HepG2 (cell line): ENCODE measurements at regions not wholly inside any gene's neighbourhood (a gene's known extent, or its start where the extent isn't known, plus 50 kb on each side); places are given as distances from the start of the nearest gene placed in this dataset.

Experiments
- ATAC-seq: fragments of 200-7000 bp; cut with Tn5 transposase; 3 replicates; pipeline ENCODE4 v1.9.1; 2020; ENCODE audit warnings: mild to moderate bottlenecking, moderate library complexity
- BruUV-seq: library from RNA; stranded (reverse); fragments of 400-500 nt; replicated peaks from 2 replicates; lab custom pipeline; 2021; lab: Mats Ljungman, UMichigan
- CTCF ChIA-PET: fragments of 300-600 bp; formaldehyde crosslinking; extraction: SDS; loops from one replicate; lab custom pipeline; 2021; ENCODE audit warnings: low total read pairs, inconsistent platforms, low intra/inter-chr PET ratio; lab: Yijun Ruan, JAX
- POLR2A ChIA-PET: fragments of 350-600 bp; sonication (Branson Sonifier 250); formaldehyde crosslinking; loops from one replicate; lab custom pipeline; 2020; ENCODE audit warnings: antibody characterized with exemption, inconsistent platforms; lab: Yijun Ruan, JAX
- DNase-seq: peaks from one replicate; pipeline ENCODE4 v3.0.0-alpha.2; 2015; ENCODE audit warnings: low spot score
- FAIRE-seq: peaks from 3 replicates; lab custom pipeline; 2011; peaks lifted over from hg19 to GRCh38; lab: Jason Lieb, UNC
- H2AFZ ChIP-seq: one replicate; pipeline ENCODE4 v1.6.1; 2011; ENCODE audit warnings: low read length, inconsistent platforms
- H3K27ac ChIP-seq: fragments of 300-600 bp; 3 replicates; pipeline ENCODE4 v1.8.0; 2011; ENCODE audit warnings: mixed run types, mild to moderate bottlenecking, mixed read lengths, low read length, inconsistent platforms; ENCODE audit not compliant: insufficient read depth; ENCODE audit errors: extremely low read length
- H3K27me3 ChIP-seq, 2 experiments: fragments of 200-600 bp in 1 of 2; 2 replicates in 1 of 2; 3 replicates in 1 of 2; pipeline versions ENCODE4 v1.6.0 to v1.8.0; 2011; ENCODE audit warnings: low read length in 2 of 2, mild to moderate bottlenecking in 2 of 2, moderate library complexity in 2 of 2, inconsistent platforms in 1 of 2; ENCODE audit not compliant: insufficient read depth in 2 of 2, control insufficient read depth in 1 of 2
- H3K36me3 ChIP-seq, 2 experiments: fragments of 200-600 bp in 1 of 2; replicated peaks in 1 of 2; 2 replicates in 1 of 2; 3 replicates in 1 of 2; pipeline versions ENCODE4 v1.5.1 to v1.8.0; 2011; ENCODE audit warnings: low read length in 2 of 2, inconsistent platforms in 1 of 2; ENCODE audit not compliant: insufficient read depth in 2 of 2, control insufficient read depth in 1 of 2
- H3K4me1 ChIP-seq: 2 replicates; pipeline ENCODE4 v1.5.1; 2012; ENCODE audit warnings: low read length, inconsistent platforms; ENCODE audit not compliant: insufficient read depth
- H3K4me2 ChIP-seq: 2 replicates; pipeline ENCODE4 v1.6.0; 2011; ENCODE audit warnings: low read depth, low read length, inconsistent platforms
- H3K4me3 ChIP-seq, 3 experiments: fragments of 200-600 bp in 1 of 3; sonication (generic), shearing (Covaris generic) in 1 of 3; replicated peaks in 1 of 3; 2 replicates each; pipeline ENCODE4 v1.5.1; 2011 to 2016; ENCODE audit warnings: low read length in 3 of 3, inconsistent platforms in 2 of 3, low read depth in 2 of 3, mild to moderate bottlenecking in 2 of 3, control low read depth in 1 of 3, mixed read lengths in 1 of 3; ENCODE audit not compliant: insufficient read depth in 1 of 3
- H3K79me2 ChIP-seq: one replicate; pipeline ENCODE4 v1.6.1; 2011; ENCODE audit warnings: low read length, inconsistent platforms; ENCODE audit not compliant: insufficient read depth
- H3K9ac ChIP-seq: 2 replicates; pipeline ENCODE4 v1.6.0; 2011; ENCODE audit warnings: mild to moderate bottlenecking, low read depth, low read length, inconsistent platforms; ENCODE audit not compliant: insufficient read depth
- H3K9me3 ChIP-seq: 2 replicates; pipeline ENCODE4 v1.5.1; 2012; ENCODE audit warnings: mild to moderate bottlenecking, low read length
- H4K20me1 ChIP-seq: 2 replicates; pipeline ENCODE4 v1.6.0; 2011; ENCODE audit warnings: inconsistent platforms, mild to moderate bottlenecking, low read length, moderate library complexity; ENCODE audit not compliant: insufficient read depth
- AHDC1 ChIP-seq: sonication (generic); formaldehyde crosslinking; IDR thresholded peaks from 2 replicates; pipeline ENCODE4 v1.5.1; 2020; ENCODE audit warnings: mild to moderate bottlenecking, missing genetic modification reagents, borderline replicate concordance
- GLI4 ChIP-seq: sonication (generic); formaldehyde crosslinking; IDR thresholded peaks from 2 replicates; pipeline ENCODE4 v1.5.1; 2020; ENCODE audit warnings: missing genetic modification reagents, mild to moderate bottlenecking, moderate library complexity, borderline replicate concordance
- NFYC ChIP-seq: IDR thresholded peaks from 2 replicates; pipeline ENCODE4 v1.6.1; 2016; ENCODE audit warnings: missing genetic modification reagents, missing compliant biosample characterization
- SKI ChIP-seq: fragments of 450-650 bp; IDR thresholded peaks from one replicate; pipeline ENCODE4 v1.6.1; 2018; ENCODE audit warnings: mild to moderate bottlenecking; ENCODE audit not compliant: partially characterized antibody
- ZBTB20 ChIP-seq: sonication (generic); formaldehyde crosslinking; IDR thresholded peaks from 2 replicates; pipeline ENCODE4 v1.8.1; 2023; ENCODE audit warnings: missing genetic modification reagents, low read depth, mild to moderate bottlenecking, borderline replicate concordance
- ZHX1 ChIP-seq: sonication (generic); formaldehyde crosslinking; IDR thresholded peaks from 2 replicates; pipeline ENCODE4 v1.8.1; 2022; ENCODE audit warnings: low read depth, mild to moderate bottlenecking, missing genetic modification reagents
- ZNF296 ChIP-seq: sonication (generic); formaldehyde crosslinking; conservative IDR thresholded peaks from 2 replicates; pipeline ENCODE4 v1.5.0; 2020; ENCODE audit warnings: mild to moderate bottlenecking, missing genetic modification reagents
- WGBS: methylation state at CpG from one replicate; pipeline ENCODE4 v1.1.6; 2017; ENCODE audit warnings: low lambda C conversion rate; 5-methylcytosine and 5-hydroxymethylcytosine counted together
- in situ Hi-C: cut with HindIII; loops from 2 replicates; pipeline ENCODE4 v1.10.0; 2017; ENCODE audit warnings: low pct_unique_long_range_greater_than_20kb; ENCODE audit not compliant: extremely low pct_ligation_motif_present
- intact Hi-C: fragments of 100-400 bp; cut with micrococcal nuclease; formaldehyde crosslinking; loops from one replicate; pipeline ENCODE4 v1.10.0; 2022; ENCODE audit not compliant: unreplicated experiment

GRCh38 chr12:25652371-25652770, 99.3 kb upstream of the LMNTD1 start (continued):
- TF ChIP-seq ZHX1 (CRISPR knock-in tag) = no peak
- TF ChIP-seq AHDC1 = no peak
- no peak for TF ChIP-seq NFYC

- no peaks in the 10 kb centered on the region for H4K20me1 ChIP-seq
- DNase-seq (no peak), ATAC-seq (no peak), FAIRE-seq (no peak)
- H3K4me3 ChIP-seq = no peak overlapping the region
- BruUV-seq = no TSS peak
- intact Hi-C loops (no loop called here), in situ Hi-C loops (no loop called here)
- no peak overlapping the region for H3K9ac ChIP-seq
- no peaks in the 10 kb centered on the region for H3K4me1 ChIP-seq
- WGBS = 36% methylated on average over 8 of the region's 8 CpGs
- CTCF ChIA-PET = no interaction called here
- POLR2A ChIA-PET = no interaction called here
- no peak overlapping the region for H2AFZ ChIP-seq
- no peak overlapping the region for H3K4me2 ChIP-seq
- TF ChIP-seq SKI (no peak), ZBTB20 (CRISPR knock-in tag) (no peak), GLI4 (no peak), ZNF296 (CRISPR knock-in tag) (no peak)
- H3K36me3 ChIP-seq = no peaks in the 10 kb centered on the region
- no peak overlapping the region for H3K27ac ChIP-seq
- peaks cover 0 to 3% of the 10 kb centered on the region in 2 experiments; a peak in 1 of 5 replicates for H3K27me3 ChIP-seq
- H3K79me2 ChIP-seq = no peaks in the 10 kb centered on the region
- no peaks in the 10 kb centered on the region for H3K9me3 ChIP-seq
These were observed 100.5 kb upstream of the LMNTD1 start for GRCh38 chr12:25653487-25654175.
